ENCODE measurements at regions not wholly inside any gene's neighbourhood (a gene's known extent, or its start where the extent isn't known, plus 50 kb on each side); places are given as distances from the start of the nearest gene placed in this dataset.

- TF ChIP-seq CTCF (IDR thresholded peaks at IDR 0.05; ENCODE audit: insufficient read depth, low read length), result no peak
- no peak for TF ChIP-seq SPI1 (IDR thresholded peaks at IDR 0.05; ENCODE audit: borderline replicate concordance, low read depth)
- TF ChIP-seq REST (IDR thresholded peaks at IDR 0.05; ENCODE audit: insufficient replicate concordance, low read depth), result no peak
Observed at GRCh38 chrX:7746856-7747255, 96.1 kb upstream of the VCX start.
